HCT116 (cell line): ENCODE measurements at regions not wholly inside any gene's neighbourhood (a gene's known extent, or its start where the extent isn't known, plus 50 kb on each side); places are given as distances from the start of the nearest gene placed in this dataset.

Source experiments
- EZH2 ChIP-seq: fragments of 200-600 bp; sonication (generic); IDR thresholded peaks from 2 replicates; pipeline ENCODE4 v1.6.1; 2017; ENCODE audit warnings: antibody characterized with exemption, mixed run types
- POLR2A ChIP-seq: IDR thresholded peaks from 2 replicates; pipeline ENCODE4 v1.7.0; 2011; ENCODE audit warnings: borderline replicate concordance; ENCODE audit not compliant: insufficient read depth, insufficient read length; ENCODE audit errors: extremely low read depth
- POLR2AphosphoS5 ChIP-seq: IDR thresholded peaks from 2 replicates; pipeline ENCODE4 v1.6.1; 2011; ENCODE audit warnings: mild to moderate bottlenecking, low read depth, low read length, moderate library complexity
- YY1 ChIP-seq: IDR thresholded peaks from 2 replicates; pipeline ENCODE4 v1.6.1; 2011; ENCODE audit warnings: low read length, low read depth, moderate library complexity, mild to moderate bottlenecking; ENCODE audit not compliant: insufficient replicate concordance; ENCODE audit errors: extremely low read depth
- TF ChIP-seq, protein P1 (sequence below), 3 experiments: fragments of 200-600 bp in 1 of 3; sonication (generic) in 1 of 3; IDR thresholded peaks in 2 of 3; conservative IDR thresholded peaks in 1 of 3; 2 replicates each; pipeline ENCODE4 v1.5.1; 2012 to 2017; ENCODE audit warnings: low read depth in 2 of 3, low read length in 2 of 3, antibody characterized with exemption in 1 of 3, borderline replicate concordance in 1 of 3, control low read depth in 1 of 3, mild to moderate bottlenecking in 1 of 3, mixed read lengths in 1 of 3, mixed run types in 1 of 3, moderate library complexity in 1 of 3; ENCODE audit not compliant: insufficient read depth in 1 of 3
- TF ChIP-seq, protein P2 (sequence below): IDR thresholded peaks from 2 replicates; pipeline ENCODE4 v1.6.1; 2012

DNA sequence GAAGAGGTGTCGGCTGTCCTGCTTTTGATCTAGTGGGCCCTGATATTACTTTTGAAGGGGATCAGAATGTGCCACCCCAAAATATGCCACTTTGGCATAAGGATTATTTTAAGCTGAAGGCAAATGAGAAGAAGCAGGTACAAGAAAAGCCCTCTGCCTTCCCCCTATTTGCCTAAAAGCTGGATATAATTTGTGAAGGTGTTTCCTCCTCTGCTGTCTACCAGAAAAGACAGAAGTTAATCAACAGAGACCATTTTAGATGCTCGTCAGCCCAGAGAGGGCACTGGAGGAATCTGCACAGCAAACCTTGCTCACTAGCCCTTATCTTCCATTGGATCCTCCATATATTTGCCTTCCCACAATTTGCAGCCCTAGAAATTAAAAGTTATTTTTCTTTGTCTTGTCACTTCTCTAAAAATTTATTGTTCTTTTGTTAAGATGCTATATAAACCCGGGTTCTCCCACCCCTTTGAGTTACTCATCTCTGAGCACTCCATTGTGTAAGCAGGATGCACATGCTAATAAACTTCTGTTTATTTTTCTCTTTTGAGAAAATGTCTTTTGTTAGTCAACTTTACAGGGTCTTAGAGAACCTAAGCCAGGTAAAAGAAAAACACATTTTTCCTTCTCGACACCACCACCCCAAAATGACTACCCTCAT lies 163.2 kb upstream of the SLC1A4 start:
- TF ChIP-seq POLR2A (no peak), YY1 (no peak), EZH2 (no peak), POLR2AphosphoS5 (no peak)
- TF ChIP-seq, protein P1, sequence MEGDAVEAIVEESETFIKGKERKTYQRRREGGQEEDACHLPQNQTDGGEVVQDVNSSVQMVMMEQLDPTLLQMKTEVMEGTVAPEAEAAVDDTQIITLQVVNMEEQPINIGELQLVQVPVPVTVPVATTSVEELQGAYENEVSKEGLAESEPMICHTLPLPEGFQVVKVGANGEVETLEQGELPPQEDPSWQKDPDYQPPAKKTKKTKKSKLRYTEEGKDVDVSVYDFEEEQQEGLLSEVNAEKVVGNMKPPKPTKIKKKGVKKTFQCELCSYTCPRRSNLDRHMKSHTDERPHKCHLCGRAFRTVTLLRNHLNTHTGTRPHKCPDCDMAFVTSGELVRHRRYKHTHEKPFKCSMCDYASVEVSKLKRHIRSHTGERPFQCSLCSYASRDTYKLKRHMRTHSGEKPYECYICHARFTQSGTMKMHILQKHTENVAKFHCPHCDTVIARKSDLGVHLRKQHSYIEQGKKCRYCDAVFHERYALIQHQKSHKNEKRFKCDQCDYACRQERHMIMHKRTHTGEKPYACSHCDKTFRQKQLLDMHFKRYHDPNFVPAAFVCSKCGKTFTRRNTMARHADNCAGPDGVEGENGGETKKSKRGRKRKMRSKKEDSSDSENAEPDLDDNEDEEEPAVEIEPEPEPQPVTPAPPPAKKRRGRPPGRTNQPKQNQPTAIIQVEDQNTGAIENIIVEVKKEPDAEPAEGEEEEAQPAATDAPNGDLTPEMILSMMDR (IDR thresholded peaks at IDR 0.05 in 2 of 3, conservative IDR thresholded peaks at IDR 0.05 in 1 of 3; ENCODE audit: borderline replicate concordance in 1 of 3, insufficient read depth in 1 of 3, low read depth in 2 of 3, low read length in 2 of 3): no peak
- TF ChIP-seq, protein P2, sequence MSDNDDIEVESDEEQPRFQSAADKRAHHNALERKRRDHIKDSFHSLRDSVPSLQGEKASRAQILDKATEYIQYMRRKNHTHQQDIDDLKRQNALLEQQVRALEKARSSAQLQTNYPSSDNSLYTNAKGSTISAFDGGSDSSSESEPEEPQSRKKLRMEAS: no peak
